Activated T-cell treated with anti-CD3 and anti-CD28 coated beads for 48 hours (primary cell): ENCODE measurements at regions not wholly inside any gene's neighbourhood (a gene's known extent, or its start where the extent isn't known, plus 50 kb on each side); places are given as distances from the start of the nearest gene placed in this dataset.

ENCODE experiments used
- DNase-seq: peaks from one replicate; pipeline ENCODE4 v3.0.0-alpha.2; 2020; ENCODE audit warnings: low read depth

GRCh38 chr2:176814740-176815367 lies 397.7 kb upstream of the HNRNPA3 start:
- no peak for DNase-seq

- no peak for DNase-seq
Measured at GRCh38 chr2:176817061-176817565, 395.5 kb upstream of the HNRNPA3 start.

- DNase-seq = no peak
Measured at GRCh38 chr2:176818076-176818475, 394.5 kb upstream of the HNRNPA3 start.

- no peak for DNase-seq
Measured at GRCh38 chr2:176818617-176819016, 394.0 kb upstream of the HNRNPA3 start.

- DNase-seq = no peak
Measured at GRCh38 chr2:176819306-176819705, 393.3 kb upstream of the HNRNPA3 start.

- DNase-seq = no peak
Measured at GRCh38 chr2:176820371-176820932, 392.1 kb upstream of the HNRNPA3 start.

GRCh38 chr2:176821350-176821749 lies 391.2 kb upstream of the HNRNPA3 start:
- no peak for DNase-seq

- no peak for DNase-seq
Measured at GRCh38 chr2:176822060-176822459, 390.5 kb upstream of the HNRNPA3 start.

GRCh38 chr2:176826356-176826755 lies 386.2 kb upstream of the HNRNPA3 start:
- no peak for DNase-seq

GRCh38 chr2:176826984-176827668 lies 385.5 kb upstream of the HNRNPA3 start:
- peak; percentile 52 for DNase-seq

- DNase-seq = no peak
Measured at GRCh38 chr2:176830362-176830761, 382.2 kb upstream of the HNRNPA3 start.

GRCh38 chr2:176832086-176832485 lies 380.5 kb upstream of the HNRNPA3 start:
- DNase-seq = no peak

- DNase-seq = no peak
Measured at GRCh38 chr2:176833671-176834070, 378.9 kb upstream of the HNRNPA3 start.

GRCh38 chr2:176834226-176834625 lies 378.4 kb upstream of the HNRNPA3 start:
- no peak for DNase-seq

GRCh38 chr2:176843208-176843607 lies 369.4 kb upstream of the HNRNPA3 start:
- DNase-seq = no peak

- no peak for DNase-seq
Measured at GRCh38 chr2:176844461-176844860, 368.1 kb upstream of the HNRNPA3 start.

GRCh38 chr2:176845718-176846117 lies 366.9 kb upstream of the HNRNPA3 start:
- DNase-seq = no peak

- DNase-seq = no peak
Measured at GRCh38 chr2:176847575-176847974, 365.0 kb upstream of the HNRNPA3 start.

GRCh38 chr2:176848844-176849243 lies 363.8 kb upstream of the HNRNPA3 start:
- DNase-seq = no peak

- DNase-seq = no peak
Measured at GRCh38 chr2:176851200-176851888, 361.2 kb upstream of the HNRNPA3 start.

GRCh38 chr2:176851889-176852483 lies 360.6 kb upstream of the HNRNPA3 start:
- DNase-seq = no peak

GRCh38 chr2:176852667-176853066 lies 359.9 kb upstream of the HNRNPA3 start:
- no peak for DNase-seq
